HS-27A (cell line): ENCODE measurements at regions not wholly inside any gene's neighbourhood (a gene's known extent, or its start where the extent isn't known, plus 50 kb on each side); places are given as distances from the start of the nearest gene placed in this dataset.
"Not testable (repeated sequence)": the region's sequence is repeated elsewhere in the genome, so short reads cannot be mapped to it uniquely, and the experiment has no call there.

Source experiments
- DNase-seq: peaks from one replicate; pipeline ENCODE4 v3.0.0-alpha.2; 2012; ENCODE audit warnings: low read depth, missing footprints

GRCh38 chr4:4666693-4667621 is 125.1 kb upstream of the STX18 start:
- DNase-seq = no peak

DNA sequence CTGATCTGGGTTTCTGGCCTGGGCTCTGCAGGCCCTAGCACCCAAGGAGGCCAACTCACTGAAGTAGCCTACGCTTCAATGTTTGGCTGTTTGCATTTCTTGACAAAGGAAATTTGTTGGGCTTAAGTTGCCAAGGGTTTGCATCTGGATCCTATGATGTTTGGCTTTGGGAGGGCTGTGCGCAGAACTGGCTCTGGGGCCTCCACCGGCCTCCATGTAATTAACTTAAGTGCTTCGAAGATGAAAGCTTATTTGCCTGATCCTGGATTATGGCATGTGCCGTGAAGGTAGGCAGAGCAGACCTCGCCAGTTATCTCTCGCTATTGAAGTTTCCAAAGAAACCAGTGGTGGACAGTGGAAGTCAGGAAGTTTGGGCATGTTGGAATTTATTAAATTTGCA is 124.3 kb upstream of the STX18 start:
- no peak for DNase-seq

DNA sequence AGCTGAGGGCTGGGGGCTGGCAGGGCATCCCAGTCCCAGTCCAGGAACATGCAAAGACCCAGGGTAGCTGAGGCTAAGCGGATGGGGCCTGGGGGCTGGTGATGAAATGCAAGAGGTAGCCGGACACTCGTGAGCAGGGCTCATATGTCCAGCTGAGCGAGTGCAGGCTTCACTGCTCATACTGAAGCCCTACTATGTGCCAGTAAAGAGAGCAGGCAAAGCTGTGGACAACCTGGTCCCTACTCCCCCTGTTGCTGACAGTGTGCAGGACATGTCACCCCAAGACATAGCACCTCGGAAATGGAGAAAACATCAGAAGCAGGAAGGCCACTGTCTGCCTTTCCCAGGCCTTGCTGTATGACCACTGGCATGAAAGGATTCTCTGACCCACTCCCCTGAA is 122.4 kb upstream of the STX18 start:
- DNase-seq = no peak

- DNase-seq = no peak
Observed at GRCh38 chr4:4663028-4663427, 121.2 kb upstream of the STX18 start.

- no peak for DNase-seq
Observed at GRCh38 chr4:4662230-4662629, 120.4 kb upstream of the STX18 start.

GRCh38 chr4:4659871-4660651 is 118.2 kb upstream of the STX18 start:
- DNase-seq = peak; percentile 72

- no peak for DNase-seq
Observed at GRCh38 chr4:4658052-4658451, 116.2 kb upstream of the STX18 start.

DNA sequence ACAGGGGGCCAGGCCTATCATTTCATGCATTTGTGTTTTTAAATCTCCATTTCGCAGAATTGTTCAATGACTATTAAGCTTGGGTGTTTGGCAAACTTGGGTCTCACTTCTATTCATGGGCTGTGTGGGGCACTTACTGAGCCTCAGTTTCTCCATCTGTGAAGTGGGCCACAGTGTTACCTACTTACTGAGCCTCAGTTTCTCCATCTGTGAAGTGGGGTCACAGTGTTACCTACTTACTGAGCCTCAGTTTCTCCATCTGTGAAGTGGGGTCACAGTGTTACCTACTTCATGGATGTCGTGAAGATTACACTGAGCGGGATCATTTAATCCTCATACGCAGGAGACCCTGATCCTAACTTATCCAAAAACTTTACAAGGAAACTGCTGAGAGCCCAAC is 115.1 kb upstream of the STX18 start:
- DNase-seq = no peak

DNA sequence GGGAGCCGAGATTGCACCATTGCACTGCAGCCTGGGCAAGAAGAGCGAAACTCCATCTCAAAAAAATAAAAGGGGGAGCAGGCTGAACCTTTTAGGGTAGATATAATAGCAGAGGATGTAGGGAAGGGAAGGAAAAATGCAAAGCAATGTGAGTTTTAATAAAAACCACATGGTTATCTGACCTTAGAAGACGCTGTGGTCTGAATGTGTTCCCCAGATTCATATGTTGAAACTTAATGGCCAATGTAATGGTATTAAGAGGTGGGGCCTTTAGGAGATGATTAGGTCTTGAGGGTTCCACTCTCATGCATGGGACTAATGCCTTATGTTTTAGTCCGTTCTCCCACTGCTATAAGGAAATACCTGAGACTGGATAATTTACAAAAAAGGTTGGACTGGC is 114.1 kb upstream of the STX18 start:
- DNase-seq = no peak

GRCh38 chr4:4655011-4655410 is 113.2 kb upstream of the STX18 start:
- DNase-seq = no peak

DNA sequence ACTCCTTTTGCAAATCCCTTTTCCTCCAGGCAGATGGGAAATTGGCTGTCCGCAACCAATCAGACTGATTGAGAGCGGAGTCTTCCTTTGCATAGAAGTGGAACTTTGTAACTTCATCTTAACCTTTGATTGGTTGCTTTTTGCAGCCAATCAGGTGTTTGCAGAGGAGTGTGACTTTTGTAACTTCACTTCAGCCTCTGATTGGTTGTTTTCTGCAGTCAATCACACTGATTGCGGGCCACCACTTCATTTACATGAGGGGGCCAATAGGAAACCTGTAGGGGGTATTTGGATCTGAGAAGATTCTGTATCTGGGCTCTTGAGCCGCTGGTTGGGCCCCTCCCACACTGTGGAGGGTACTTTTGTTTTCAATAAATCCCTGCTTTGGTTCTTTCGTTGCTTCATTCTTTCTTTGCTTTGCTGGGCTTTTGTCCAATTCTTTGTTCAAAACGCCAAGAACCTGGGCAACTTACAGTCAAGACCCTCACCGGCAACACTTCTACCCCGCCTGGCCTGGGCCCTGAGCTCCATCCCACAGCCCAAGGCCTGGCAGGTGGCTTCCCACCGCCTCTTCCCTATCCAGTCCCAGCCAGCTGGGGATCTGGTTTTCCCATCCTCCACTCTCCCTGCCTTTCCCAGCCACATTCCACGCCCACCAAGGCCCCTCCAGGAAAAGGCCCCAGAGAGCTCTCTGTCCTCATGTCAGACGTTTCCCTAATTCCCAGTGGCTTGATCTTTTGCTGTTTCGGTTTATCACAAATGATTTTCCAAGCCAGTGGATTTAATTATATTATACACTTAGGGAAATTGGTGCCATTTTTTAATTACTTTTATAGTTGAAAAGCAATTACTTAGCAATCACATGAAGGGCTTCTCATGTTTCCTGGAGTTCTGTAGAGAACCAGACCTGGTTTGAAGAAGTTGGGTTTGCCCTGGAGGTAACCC is 110.2 kb upstream of the STX18 start:
- DNase-seq = no peak

DNA sequence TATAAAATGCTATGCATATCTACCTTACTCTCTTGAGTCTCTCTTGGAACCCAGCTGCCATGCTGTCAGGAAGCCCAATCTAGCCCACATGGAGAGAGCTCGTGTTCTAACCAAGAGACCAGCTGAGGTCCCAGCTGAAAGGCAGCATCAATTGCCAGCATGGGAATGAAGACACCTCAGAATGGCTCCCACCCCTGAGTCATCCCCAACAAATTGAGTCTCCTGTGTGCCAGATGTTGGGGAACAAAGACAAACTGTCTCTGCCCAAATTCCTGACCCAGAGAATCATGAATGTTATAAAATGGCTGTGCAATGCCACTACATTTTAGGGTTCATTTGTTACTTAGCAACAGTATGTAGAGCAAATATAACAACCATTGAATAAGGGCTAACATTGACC is 105.2 kb upstream of the STX18 start:
- no peak for DNase-seq

GRCh38 chr4:4645743-4646142 is 103.9 kb upstream of the STX18 start:
- DNase-seq = no peak

DNA sequence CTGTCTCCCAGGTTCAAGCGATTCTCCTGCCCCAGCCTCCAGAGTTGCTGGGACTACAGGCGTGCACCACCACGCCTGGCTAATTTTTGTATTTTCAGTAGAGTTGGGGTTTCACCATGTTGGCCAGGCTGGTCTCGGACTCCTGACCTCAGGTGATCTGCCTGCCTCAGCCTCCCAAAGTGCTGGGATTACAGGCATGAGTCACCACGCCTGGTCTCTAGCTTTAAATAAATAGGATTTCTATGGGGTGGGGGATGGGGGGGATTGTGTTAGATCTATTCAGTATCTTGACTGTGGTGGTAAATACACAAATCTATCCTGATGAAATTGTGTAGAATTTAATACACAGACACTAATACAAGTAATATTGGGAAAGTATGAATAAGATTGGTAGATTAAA is 102.4 kb upstream of the STX18 start:
- not testable (repeated sequence) for DNase-seq

DNA sequence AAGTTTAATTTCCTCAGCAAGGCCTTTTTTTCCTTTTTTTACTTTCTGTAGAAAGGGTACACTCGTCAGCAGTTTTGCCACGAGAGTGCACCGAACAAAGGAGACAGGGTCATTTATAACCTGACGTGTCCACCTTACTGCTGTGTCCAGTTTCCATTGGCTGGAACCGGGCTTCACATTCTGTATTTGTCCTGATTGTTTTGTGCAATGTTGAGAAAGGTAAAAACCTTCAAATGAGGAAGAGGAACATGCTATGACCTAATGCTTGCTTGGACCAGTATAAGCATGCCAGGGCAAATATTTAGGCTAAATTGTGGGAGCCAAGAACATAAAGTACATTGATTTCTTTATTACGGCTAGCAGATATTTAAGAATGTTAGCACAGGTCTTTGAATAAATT is 101.9 kb upstream of the STX18 start:
- DNase-seq = not testable (repeated sequence)

DNA sequence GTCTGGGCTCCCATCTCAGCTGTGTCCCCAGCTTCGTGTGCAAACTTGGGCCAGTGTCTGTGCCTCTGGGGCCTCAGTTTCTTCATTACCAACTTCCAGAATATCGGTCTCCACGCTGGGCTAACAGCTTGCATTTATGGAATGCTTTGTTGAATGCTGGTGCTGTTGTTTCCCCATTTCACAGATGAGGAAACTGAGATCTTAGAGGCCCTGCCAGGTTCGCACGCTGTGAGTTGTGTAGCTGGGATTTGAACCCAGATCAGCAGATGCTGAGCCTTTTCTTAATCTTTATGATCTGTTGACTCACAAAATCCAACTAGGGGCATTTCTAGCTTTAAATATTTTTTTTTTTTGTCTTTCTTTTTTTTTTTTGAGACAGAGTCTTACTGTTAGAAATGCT is 101.5 kb upstream of the STX18 start:
- no peak for DNase-seq

DNA sequence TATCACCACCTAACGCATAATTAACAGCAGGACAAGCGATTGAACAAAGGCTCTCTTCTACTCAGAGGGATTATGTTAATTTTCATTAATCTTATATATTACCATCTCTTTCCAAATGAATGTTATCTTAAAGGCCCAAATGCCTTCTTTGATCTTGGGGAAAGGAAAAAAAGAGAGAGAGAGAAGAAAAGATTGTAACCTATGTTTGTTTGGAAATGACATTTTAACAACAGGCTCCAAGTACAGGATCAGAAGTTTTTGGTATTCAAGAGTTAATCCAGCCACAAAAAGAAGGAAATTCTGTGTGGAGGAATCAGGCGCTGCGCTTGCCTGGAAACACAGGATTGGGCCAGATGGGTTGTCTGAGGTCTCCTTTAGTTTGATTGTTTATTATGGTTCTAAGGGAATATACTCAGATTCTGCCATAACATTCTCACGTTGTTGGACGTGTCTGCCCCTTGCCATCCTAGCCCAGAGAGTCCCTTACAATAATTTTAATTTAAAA is 100.7 kb upstream of the STX18 start:
- DNase-seq = no peak

DNA sequence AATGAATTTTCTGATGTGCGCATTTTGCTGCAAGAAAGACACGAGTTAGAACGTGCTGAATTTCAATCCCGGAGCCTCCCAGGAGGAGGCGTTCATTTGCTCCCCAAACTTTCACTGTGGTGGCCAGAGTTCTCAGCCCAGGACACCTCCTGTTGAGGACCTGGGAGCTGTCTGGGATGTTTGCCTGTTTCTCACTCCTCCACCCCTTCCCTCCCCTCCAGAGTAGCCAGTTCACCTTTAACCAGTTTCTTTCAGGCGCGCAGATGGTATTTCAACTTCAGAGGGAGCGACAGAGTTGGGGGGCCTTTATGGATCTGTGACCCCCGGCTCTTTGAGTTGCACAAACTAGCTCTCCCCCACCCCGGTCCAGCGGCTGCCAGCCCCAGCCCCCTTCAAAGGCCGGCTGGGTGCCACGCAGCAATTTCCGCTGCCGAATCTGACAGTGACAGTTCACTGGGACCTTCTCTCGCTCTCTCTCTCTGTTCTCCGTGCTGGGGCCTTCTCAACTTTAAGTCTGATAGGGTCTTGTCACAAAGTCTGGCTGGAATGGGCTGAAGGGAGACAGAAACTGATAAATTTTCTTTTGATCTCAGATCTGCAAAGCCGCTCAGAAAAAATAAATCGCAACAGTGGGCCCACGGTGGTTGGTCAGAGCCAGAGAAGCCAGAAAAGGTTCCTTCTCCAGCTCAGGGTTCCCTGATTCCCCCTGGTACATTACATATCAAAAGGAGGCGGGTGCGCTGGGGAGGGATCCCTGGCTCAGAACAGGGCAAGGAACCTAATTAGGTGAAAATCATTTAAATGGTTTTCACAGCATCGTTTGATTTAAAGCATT is 100.0 kb upstream of the STX18 start:
- no peak for DNase-seq

DNA sequence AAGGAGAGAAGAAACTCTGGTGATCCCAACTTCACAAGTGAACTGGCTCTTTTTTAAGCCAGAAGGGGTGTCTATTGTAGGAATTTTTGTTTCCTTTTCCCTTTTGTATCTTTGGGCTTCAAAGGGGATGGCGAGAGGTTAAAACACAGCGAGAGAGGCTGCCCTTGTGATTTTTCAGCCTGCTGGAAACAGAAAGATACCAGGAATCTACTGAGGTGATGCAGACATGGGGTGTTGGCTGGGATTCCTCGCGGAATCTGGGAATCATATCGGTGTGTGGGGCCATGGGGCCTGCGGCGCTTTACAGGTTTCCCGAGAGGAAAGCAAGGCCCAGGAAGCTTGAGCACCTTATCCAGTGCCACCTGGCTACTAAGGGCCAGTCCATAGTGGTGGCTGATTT is 99.4 kb upstream of the STX18 start:
- no peak for DNase-seq

GRCh38 chr4:4640692-4641091 is 98.8 kb upstream of the STX18 start:
- no peak for DNase-seq

GRCh38 chr4:4639370-4639769 is 97.5 kb upstream of the STX18 start:
- no peak for DNase-seq
